CD4-positive, alpha-beta T cell treated with Interleukin-17A for 4 hours (primary cell): ENCODE measurements at regions not wholly inside any gene's neighbourhood (a gene's known extent, or its start where the extent isn't known, plus 50 kb on each side); places are given as distances from the start of the nearest gene placed in this dataset.

Experiments
- DNase-seq: peaks from one replicate; pipeline ENCODE4 v3.0.0-alpha.2; 2020; ENCODE audit warnings: mixed read lengths

GRCh38 chr9:103803245-103803644 is 290.9 kb upstream of the SMC2 start:
- DNase-seq, result no peak

DNA sequence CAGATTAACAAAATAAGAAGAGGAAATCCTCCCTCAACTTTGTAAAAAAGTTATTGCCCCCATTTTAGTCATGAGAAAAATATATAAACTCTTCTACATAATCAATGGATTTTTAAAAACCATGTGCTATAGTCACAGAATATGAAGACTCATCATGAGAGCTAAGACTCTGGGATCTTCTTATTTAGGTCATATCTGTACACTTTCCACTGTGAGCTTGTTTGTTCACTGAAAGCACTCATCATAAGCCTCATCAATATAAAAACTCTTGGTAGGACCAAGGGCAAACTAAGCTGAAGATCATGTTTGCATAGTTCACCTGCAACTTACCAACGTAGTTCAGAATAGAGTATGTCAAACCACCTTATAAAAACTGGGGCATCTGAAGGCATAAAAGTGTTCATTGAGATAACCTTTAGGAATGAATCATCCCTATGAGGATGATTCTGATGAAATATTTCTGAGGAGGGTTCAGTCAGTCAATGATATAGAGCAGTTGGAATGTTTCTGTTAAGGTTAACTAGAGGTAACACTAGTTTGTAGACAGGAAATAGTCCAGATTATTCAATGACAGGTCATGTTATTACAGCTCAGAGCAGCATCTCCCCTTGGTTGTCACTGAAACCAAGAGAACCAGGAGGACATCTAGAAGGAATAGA is 289.9 kb upstream of the SMC2 start:
- DNase-seq, result no peak

- DNase-seq, result no peak
Measured at GRCh38 chr9:103809745-103810144, 284.4 kb upstream of the SMC2 start.

DNA sequence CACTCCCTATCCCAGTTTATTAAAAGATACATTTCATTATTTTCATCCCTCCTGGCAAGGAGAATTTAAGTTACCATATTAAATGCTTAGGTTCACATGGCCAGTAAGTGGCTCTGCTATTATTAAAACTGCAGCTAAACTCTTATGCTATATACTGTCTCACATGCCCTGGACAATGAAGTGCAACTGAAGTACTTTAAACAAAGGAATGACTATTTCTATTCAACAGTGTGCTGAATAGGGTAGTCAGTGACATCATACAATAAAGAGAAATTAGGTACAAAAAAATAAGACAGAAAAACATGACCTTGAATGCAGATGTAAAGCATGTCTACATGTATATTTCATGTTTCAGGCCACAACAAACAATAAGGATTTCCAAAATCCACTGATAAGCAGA is 282.6 kb upstream of the SMC2 start:
- no peak for DNase-seq

- no peak for DNase-seq
Measured at GRCh38 chr9:103816146-103816545, 278.0 kb upstream of the SMC2 start.

DNA sequence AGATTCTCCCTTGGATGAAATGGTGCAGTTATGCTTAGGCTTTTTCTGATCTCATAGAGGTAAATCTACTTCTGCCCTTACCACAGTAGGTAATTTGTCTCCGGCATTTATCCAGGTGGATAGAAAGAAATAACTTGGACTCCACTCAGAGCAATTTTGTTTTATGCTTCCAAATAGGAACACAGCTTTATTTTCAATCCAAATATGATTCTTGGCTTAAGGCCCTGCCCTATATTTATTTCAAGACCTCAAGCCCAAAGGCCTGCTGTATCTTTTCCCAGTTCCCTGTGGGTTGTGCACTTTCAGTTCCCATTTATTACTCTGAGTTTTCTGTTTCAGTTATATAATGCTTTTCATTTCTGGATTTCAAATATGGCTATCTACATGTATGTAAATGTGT is 274.2 kb upstream of the SMC2 start:
- no peak for DNase-seq

- no peak for DNase-seq
Measured at GRCh38 chr9:103821115-103821514, 273.0 kb upstream of the SMC2 start.

DNA sequence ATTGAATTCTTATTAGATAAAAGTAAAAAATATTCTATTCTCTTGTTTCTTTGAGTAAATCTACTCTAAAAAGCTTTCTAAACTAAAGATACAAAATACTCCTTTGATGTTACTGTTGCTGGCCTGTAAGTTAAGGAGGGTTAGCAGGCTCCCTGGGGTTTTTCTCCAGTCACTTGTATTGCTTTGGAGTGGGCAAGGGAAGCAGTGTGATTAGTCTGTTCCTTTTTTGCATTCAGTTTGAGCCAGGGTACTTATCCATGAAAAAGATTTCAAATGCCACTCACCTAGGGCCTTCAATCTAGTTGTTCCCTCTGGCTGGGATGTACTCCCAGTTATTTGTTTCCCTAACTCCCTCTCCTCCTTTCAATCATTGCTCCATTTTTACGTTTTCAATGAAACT is 256.2 kb upstream of the SMC2 start:
- no peak for DNase-seq

DNA sequence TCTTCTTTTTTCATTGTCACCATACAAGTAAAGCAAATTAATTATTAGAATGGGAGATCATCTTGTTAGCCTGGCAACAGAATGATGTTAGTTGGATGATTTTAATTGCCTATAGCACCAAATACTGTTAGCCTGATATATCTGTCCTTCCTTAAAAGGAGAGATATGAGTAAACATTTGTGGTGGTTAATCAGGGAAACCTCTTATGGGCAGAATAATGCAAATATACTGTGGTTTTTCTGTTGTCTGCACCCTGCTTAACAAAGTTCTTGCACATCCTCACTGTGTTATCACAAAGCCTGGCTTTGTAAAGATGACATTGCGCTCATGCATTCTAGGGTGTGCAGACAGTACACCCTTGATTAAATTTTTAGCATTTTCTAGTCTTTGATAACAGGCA is 254.9 kb upstream of the SMC2 start:
- DNase-seq, result no peak

- DNase-seq, result no peak
Measured at GRCh38 chr9:103867886-103868285, 226.2 kb upstream of the SMC2 start.

DNA sequence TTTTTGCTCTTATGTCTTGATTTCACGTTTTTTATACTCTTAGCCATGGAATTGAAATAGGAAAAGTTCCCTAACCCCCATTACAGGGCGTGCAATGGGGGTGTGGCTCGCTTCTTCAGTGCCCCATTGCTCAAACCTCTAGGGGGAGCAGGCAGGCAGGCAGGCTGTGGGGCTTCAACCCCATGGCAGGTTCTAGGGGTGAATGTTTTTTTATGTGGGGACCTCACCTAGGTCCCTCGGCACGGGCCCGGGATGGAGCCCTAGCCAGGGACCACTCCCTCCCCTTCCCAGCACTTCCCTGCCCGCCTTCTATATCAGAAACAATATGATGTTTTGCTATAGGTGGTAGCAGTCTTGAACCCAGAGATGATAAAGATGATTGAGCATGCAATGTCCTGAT is 221.3 kb upstream of the SMC2 start:
- no peak for DNase-seq

- DNase-seq, result no peak
Measured at GRCh38 chr9:103881419-103881818, 212.7 kb upstream of the SMC2 start.

- DNase-seq, result no peak
Measured at GRCh38 chr9:103889989-103890388, 204.1 kb upstream of the SMC2 start.

DNA sequence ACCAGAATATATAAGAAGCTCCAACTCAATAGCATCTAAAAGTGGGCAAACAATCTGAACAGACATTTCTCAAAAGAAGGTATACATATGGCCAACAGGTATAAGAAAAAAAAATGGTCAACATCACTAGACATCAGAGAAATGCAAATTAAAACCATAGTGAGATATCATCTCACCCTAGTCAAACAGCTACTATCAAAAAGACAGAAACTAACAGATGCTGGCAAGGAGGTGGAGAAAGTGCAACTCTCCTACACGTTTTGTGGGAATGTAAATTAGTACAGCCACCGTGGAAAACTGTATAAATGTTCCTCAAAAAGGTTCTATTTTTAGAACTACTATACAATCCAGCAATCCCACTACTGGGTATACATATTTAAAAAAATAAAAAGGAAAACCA is 199.9 kb upstream of the SMC2 start:
- no peak for DNase-seq

- DNase-seq, result no peak
Measured at GRCh38 chr9:103898550-103898949, 195.6 kb upstream of the SMC2 start.

DNA sequence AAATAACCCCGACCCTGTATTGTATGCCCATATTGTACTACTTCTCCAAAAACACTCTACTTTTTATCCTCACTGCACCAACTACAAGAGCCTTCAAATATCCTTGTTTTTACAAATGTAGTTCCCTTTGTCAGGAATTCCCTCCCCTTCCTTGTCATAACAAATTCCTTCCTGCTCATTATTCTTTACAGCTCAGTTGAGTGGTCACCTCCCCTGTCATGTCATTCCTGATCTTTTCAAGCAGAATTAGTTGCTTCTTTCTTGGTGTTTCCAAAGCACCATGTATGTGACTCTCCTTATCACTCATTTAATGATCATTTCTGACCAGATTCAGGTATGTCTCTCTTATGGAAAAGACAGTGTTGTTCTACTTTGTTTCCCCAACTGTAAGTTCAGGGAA is 194.2 kb upstream of the SMC2 start:
- no peak for DNase-seq

DNA sequence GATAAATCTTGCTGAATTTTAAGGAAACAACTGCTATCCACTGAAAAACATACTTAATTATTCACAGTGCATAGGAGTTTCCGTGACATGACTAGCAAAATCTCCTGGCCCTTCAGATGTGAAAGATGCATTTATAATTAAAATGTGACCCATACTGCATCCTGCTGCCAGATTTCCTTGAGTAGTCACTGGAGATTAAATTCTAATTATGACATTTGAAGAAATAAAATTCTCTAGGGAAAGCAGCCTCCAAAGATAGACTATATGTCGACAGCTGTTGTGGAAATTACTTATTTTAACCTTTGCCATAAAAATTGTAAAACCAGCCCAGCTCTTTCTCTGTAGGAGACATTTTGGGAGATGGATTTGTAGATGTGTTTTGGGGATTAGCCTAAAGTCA is 193.6 kb upstream of the SMC2 start:
- DNase-seq, result no peak

GRCh38 chr9:103902263-103902662 is 191.8 kb upstream of the SMC2 start:
- no peak for DNase-seq

- no peak for DNase-seq
Measured at GRCh38 chr9:103904242-103904641, 189.9 kb upstream of the SMC2 start.

- no peak for DNase-seq
Measured at GRCh38 chr9:103913899-103914298, 180.2 kb upstream of the SMC2 start.

DNA sequence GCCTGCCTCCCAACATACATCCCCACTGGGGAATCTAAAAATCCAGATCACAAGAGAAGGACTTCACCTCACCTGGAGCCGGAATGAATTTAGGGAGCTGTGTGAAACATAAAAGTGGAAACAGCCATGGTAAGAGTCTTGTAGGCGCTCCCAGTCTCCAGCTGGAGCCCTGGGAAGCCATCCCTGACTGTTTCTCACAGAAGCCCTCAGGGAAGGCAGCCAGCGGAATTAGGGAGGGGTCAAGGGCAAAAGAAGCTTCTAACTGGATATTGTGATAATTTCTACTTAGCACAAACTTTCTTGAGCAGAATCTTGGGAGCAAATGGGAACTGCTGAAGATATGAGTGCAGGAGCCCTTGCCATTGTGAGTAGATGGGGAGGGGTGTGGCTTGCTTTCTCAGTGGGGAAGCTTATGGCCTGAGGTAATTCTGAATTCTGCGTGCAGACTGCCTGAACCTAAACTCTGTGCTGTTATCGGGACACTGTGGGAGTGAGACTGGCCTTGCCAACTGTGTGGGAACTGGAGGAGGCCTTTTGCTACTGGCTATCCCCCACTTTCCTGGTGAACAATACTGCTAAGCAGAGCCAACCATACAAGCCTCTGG is 174.4 kb upstream of the SMC2 start:
- DNase-seq, result no peak

- DNase-seq, result no peak
Measured at GRCh38 chr9:103928442-103928841, 165.7 kb upstream of the SMC2 start.

DNA sequence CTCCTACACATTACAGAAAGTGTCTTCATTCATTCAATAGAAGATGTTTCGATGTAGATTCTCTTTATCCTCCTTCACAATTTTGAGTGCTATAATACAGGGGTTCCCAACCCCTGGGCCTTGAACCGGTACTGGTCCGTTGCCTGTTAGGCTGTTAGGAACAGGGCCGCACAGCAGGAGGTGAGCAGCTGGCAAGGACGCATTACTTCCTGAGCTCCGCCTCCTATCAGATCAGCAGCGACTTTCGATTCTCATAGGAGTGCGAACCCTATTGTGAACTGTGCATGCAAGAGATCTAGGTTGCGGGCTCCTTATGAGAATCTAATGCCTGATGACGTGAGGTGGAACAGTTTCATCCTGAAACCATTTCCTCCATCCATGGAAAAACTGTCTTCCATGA is 153.0 kb upstream of the SMC2 start:
- no peak for DNase-seq

- no peak for DNase-seq
Measured at GRCh38 chr9:103942200-103942599, 151.9 kb upstream of the SMC2 start.

DNA sequence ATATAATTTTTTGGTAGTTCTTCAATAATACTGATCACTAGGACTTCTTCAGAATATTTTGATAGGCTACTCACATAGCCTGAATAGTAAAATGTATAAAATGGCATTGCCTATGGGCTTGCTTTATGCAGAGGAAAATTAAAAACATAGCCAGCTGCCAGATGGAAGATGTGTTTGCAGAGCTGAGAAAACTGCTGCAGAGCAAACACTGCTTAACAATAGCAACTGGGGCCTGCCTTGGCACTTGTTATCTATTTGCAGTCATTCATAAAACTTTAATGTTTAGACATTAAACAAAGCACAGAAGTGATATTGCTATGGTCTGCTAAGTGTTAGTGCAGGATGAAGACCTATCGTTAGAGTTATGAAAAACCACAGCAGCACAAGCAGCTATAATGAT is 151.5 kb upstream of the SMC2 start:
- DNase-seq, result no peak
